ENCODE measurements at regions not wholly inside any gene's neighbourhood (a gene's known extent, or its start where the extent isn't known, plus 50 kb on each side); places are given as distances from the start of the nearest gene placed in this dataset.
"Not testable (repeated sequence)": the region's sequence is repeated elsewhere in the genome, so short reads cannot be mapped to it uniquely, and the experiment has no call there.

- FAIRE-seq: no peak
- DNase-seq (ENCODE audit: insufficient read length, low spot score): no peak
- TF ChIP-seq SPI1 (IDR thresholded peaks at IDR 0.05; ENCODE audit: low read depth, low read length) (no peak), POLR2A (IDR thresholded peaks at IDR 0.05; ENCODE audit: low read depth, low read length) (no peak), PAX5 (IDR thresholded peaks at IDR 0.05; ENCODE audit: insufficient read depth, low read length, severe bottlenecking) (no peak), POU2F2 (IDR thresholded peaks at IDR 0.05; ENCODE audit: low read depth, low read length) (no peak), TAF1 (IDR thresholded peaks at IDR 0.05; ENCODE audit: low read depth, low read length) (no peak), POLR2AphosphoS5 (IDR thresholded peaks at IDR 0.05; ENCODE audit: low read depth, low read length) (no peak)
These were observed 220.0 kb upstream of the BTBD3 start for GRCh38 chr20:11697646-11698045.

- no peak for TF ChIP-seq POLR2AphosphoS5 (IDR thresholded peaks at IDR 0.05; ENCODE audit: low read depth, low read length)
- FAIRE-seq (no peak), DNase-seq (ENCODE audit: insufficient read length, low spot score) (no peak)
These were observed 219.6 kb upstream of the BTBD3 start for GRCh38 chr20:11698124-11698523.

GRCh38 chr20:11700831-11701230 is 216.9 kb upstream of the BTBD3 start:
- FAIRE-seq (no peak), DNase-seq (ENCODE audit: insufficient read length, low spot score) (no peak)
- no peak for TF ChIP-seq TAF1 (IDR thresholded peaks at IDR 0.05; ENCODE audit: low read depth, low read length)
- no peak for TF ChIP-seq POLR2AphosphoS5 (IDR thresholded peaks at IDR 0.05; ENCODE audit: low read depth, low read length)
- no peak for TF ChIP-seq PAX5 (IDR thresholded peaks at IDR 0.05; ENCODE audit: insufficient read depth, low read length, severe bottlenecking)
- no peak for TF ChIP-seq POU2F2 (IDR thresholded peaks at IDR 0.05; ENCODE audit: low read depth, low read length)
- TF ChIP-seq POLR2A (IDR thresholded peaks at IDR 0.05; ENCODE audit: low read depth, low read length): no peak
- no peak for TF ChIP-seq SPI1 (IDR thresholded peaks at IDR 0.05; ENCODE audit: low read depth, low read length)

GRCh38 chr20:11702721-11703518 is 214.8 kb upstream of the BTBD3 start:
- no peak for TF ChIP-seq TAF1 (IDR thresholded peaks at IDR 0.05; ENCODE audit: low read depth, low read length)
- no peak for TF ChIP-seq POU2F2 (IDR thresholded peaks at IDR 0.05; ENCODE audit: low read depth, low read length)
- TF ChIP-seq PAX5 (IDR thresholded peaks at IDR 0.05; ENCODE audit: insufficient read depth, low read length, severe bottlenecking): no peak
- no peak for TF ChIP-seq POLR2A (IDR thresholded peaks at IDR 0.05; ENCODE audit: low read depth, low read length)
- no peak for TF ChIP-seq POLR2AphosphoS5 (IDR thresholded peaks at IDR 0.05; ENCODE audit: low read depth, low read length)
- TF ChIP-seq SPI1 (IDR thresholded peaks at IDR 0.05; ENCODE audit: low read depth, low read length): no peak
- FAIRE-seq (no peak), DNase-seq (ENCODE audit: insufficient read length, low spot score) (no peak)

- TF ChIP-seq TAF1 (IDR thresholded peaks at IDR 0.05; ENCODE audit: low read depth, low read length) (no peak), PAX5 (IDR thresholded peaks at IDR 0.05; ENCODE audit: insufficient read depth, low read length, severe bottlenecking) (no peak), POLR2A (IDR thresholded peaks at IDR 0.05; ENCODE audit: low read depth, low read length) (no peak), SPI1 (IDR thresholded peaks at IDR 0.05; ENCODE audit: low read depth, low read length) (no peak), POU2F2 (IDR thresholded peaks at IDR 0.05; ENCODE audit: low read depth, low read length) (no peak), POLR2AphosphoS5 (IDR thresholded peaks at IDR 0.05; ENCODE audit: low read depth, low read length) (no peak)
- no peak for FAIRE-seq
These were observed 212.2 kb upstream of the BTBD3 start for GRCh38 chr20:11705512-11705911.

GRCh38 chr20:11708223-11708622 is 209.5 kb upstream of the BTBD3 start:
- FAIRE-seq: not testable (repeated sequence)

More at GRCh38 chr20:11705512-11705911, 212.2 kb upstream of the BTBD3 start:
- no peak for DNase-seq (ENCODE audit: insufficient read length, low spot score)

GRCh38 chr20:11711214-11711613 is 206.5 kb upstream of the BTBD3 start:
- TF ChIP-seq POU2F2 (IDR thresholded peaks at IDR 0.05; ENCODE audit: low read depth, low read length): no peak
- no peak for TF ChIP-seq POLR2AphosphoS5 (IDR thresholded peaks at IDR 0.05; ENCODE audit: low read depth, low read length)
- TF ChIP-seq PAX5 (IDR thresholded peaks at IDR 0.05; ENCODE audit: insufficient read depth, low read length, severe bottlenecking): no peak
- TF ChIP-seq POLR2A (IDR thresholded peaks at IDR 0.05; ENCODE audit: low read depth, low read length): no peak
- TF ChIP-seq SPI1 (IDR thresholded peaks at IDR 0.05; ENCODE audit: low read depth, low read length): no peak
- no peak for TF ChIP-seq TAF1 (IDR thresholded peaks at IDR 0.05; ENCODE audit: low read depth, low read length)
- FAIRE-seq (no peak), DNase-seq (ENCODE audit: insufficient read length, low spot score) (no peak)

More at GRCh38 chr20:11708223-11708622, 209.5 kb upstream of the BTBD3 start:
- not testable (repeated sequence) for DNase-seq (ENCODE audit: insufficient read length, low spot score)

GRCh38 chr20:11712639-11713160 is 205.0 kb upstream of the BTBD3 start:
- TF ChIP-seq PAX5 (IDR thresholded peaks at IDR 0.05; ENCODE audit: insufficient read depth, low read length, severe bottlenecking): no peak
- TF ChIP-seq TAF1 (IDR thresholded peaks at IDR 0.05; ENCODE audit: low read depth, low read length): no peak
- no peak for TF ChIP-seq SPI1 (IDR thresholded peaks at IDR 0.05; ENCODE audit: low read depth, low read length)
- TF ChIP-seq POLR2A (IDR thresholded peaks at IDR 0.05; ENCODE audit: low read depth, low read length): no peak
- TF ChIP-seq POU2F2 (IDR thresholded peaks at IDR 0.05; ENCODE audit: low read depth, low read length): no peak
- no peak for TF ChIP-seq POLR2AphosphoS5 (IDR thresholded peaks at IDR 0.05; ENCODE audit: low read depth, low read length)
- DNase-seq (ENCODE audit: insufficient read length, low spot score) (no peak), FAIRE-seq (no peak)

- FAIRE-seq (no peak), DNase-seq (ENCODE audit: insufficient read length, low spot score) (no peak)
- TF ChIP-seq PAX5 (IDR thresholded peaks at IDR 0.05; ENCODE audit: insufficient read depth, low read length, severe bottlenecking): no peak
- TF ChIP-seq TAF1 (IDR thresholded peaks at IDR 0.05; ENCODE audit: low read depth, low read length): no peak
- no peak for TF ChIP-seq POU2F2 (IDR thresholded peaks at IDR 0.05; ENCODE audit: low read depth, low read length)
- TF ChIP-seq POLR2AphosphoS5 (IDR thresholded peaks at IDR 0.05; ENCODE audit: low read depth, low read length): no peak
- TF ChIP-seq POLR2A (IDR thresholded peaks at IDR 0.05; ENCODE audit: low read depth, low read length): no peak
- TF ChIP-seq SPI1 (IDR thresholded peaks at IDR 0.05; ENCODE audit: low read depth, low read length): no peak
These were observed 202.8 kb upstream of the BTBD3 start for GRCh38 chr20:11714886-11715285.
